H1 (cell line): ENCODE measurements at regions not wholly inside any gene's neighbourhood (a gene's known extent, or its start where the extent isn't known, plus 50 kb on each side); places are given as distances from the start of the nearest gene placed in this dataset.

Experiments used
- CTCF ChIA-PET: fragments of 300-600 bp; sonication (Branson Sonifier 250); formaldehyde crosslinking; loops from one replicate; lab custom pipeline; 2021; ENCODE audit not compliant: partially characterized antibody; lab: Charles Lee
- POLR2A ChIA-PET: fragments of 300-600 bp; sonication (Branson Sonifier 250); formaldehyde crosslinking; loops from one replicate; lab custom pipeline; 2021; ENCODE audit warnings: inconsistent platforms; ENCODE audit not compliant: partially characterized antibody; lab: Charles Lee
- DNase-seq, 2 experiments: peaks; one replicate each; pipeline versions ENCODE4 v3.0.0 to v3.0.0-alpha.2; 2010 to 2022; ENCODE audit warnings: low spot score in 2 of 2, low read depth in 1 of 2, mixed read lengths in 1 of 2
- FAIRE-seq: peaks from 2 replicates; lab custom pipeline; 2011; peaks lifted over from hg19 to GRCh38; lab: Jason Lieb, UNC
- H2AFZ ChIP-seq: 2 replicates; pipeline ENCODE4 v1.8.1; 2012; ENCODE audit warnings: low read length, inconsistent platforms
- H2AK5ac ChIP-seq: 2 replicates; pipeline ENCODE4 v1.6.1; 2013; ENCODE audit warnings: low read depth, low read length
- H2BK120ac ChIP-seq: replicated peaks from 2 replicates; pipeline ENCODE3; 2013; ENCODE audit warnings: low read depth, low read length, inconsistent platforms
- H2BK12ac ChIP-seq: 2 replicates; pipeline ENCODE4 v1.6.1; 2013; ENCODE audit warnings: low read depth, low read length
- H2BK15ac ChIP-seq: 2 replicates; pipeline ENCODE4 v1.6.1; 2013; ENCODE audit warnings: low read length
- H2BK20ac ChIP-seq: 2 replicates; pipeline ENCODE4 v1.6.1; 2013; ENCODE audit warnings: low read length
- H2BK5ac ChIP-seq: 2 replicates; pipeline ENCODE4 v1.6.1; 2013; ENCODE audit warnings: low read depth, low read length
- H3K14ac ChIP-seq: 2 replicates; pipeline ENCODE4 v1.6.1; 2013; ENCODE audit warnings: inconsistent platforms; ENCODE audit not compliant: insufficient read length
- H3K18ac ChIP-seq: 2 replicates; pipeline ENCODE4 v1.6.1; 2013; ENCODE audit warnings: low read length; ENCODE audit errors: extremely low read depth
- H3K23ac ChIP-seq: 2 replicates; pipeline ENCODE4 v1.6.1; 2013; ENCODE audit warnings: inconsistent platforms; ENCODE audit not compliant: insufficient read length
- H3K23me2 ChIP-seq: 2 replicates; pipeline ENCODE4 v1.6.1; 2013; ENCODE audit warnings: low read depth, low read length
- H3K27ac ChIP-seq: 2 replicates; pipeline ENCODE4 v1.6.1; 2011; ENCODE audit warnings: low read depth, low read length, inconsistent platforms
- H3K27me3 ChIP-seq, 4 experiments: replicated peaks in 1 of 4; 1 replicate in 1 of 4; 2 replicates in 3 of 4; pipeline versions ENCODE4 v1.6.1 to v1.8.1; 2011 to 2013; ENCODE audit warnings: low read length in 3 of 4, mild to moderate bottlenecking in 3 of 4, inconsistent platforms in 2 of 4, mixed read lengths in 2 of 4, moderate library complexity in 1 of 4; ENCODE audit not compliant: control insufficient read depth in 3 of 4, insufficient read depth in 3 of 4; ENCODE audit errors: extremely low read depth in 1 of 4
- H3K36me3 ChIP-seq, 4 experiments: 2 replicates each; pipeline versions ENCODE4 v1.6.1 to v1.8.1; 2011 to 2013; ENCODE audit warnings: mild to moderate bottlenecking in 4 of 4, low read length in 3 of 4, moderate library complexity in 2 of 4, control low read depth in 1 of 4, inconsistent platforms in 1 of 4; ENCODE audit not compliant: insufficient read depth in 4 of 4, control insufficient read depth in 2 of 4
- H3K4ac ChIP-seq: replicated peaks from 2 replicates; pipeline ENCODE3; 2013; ENCODE audit warnings: low read length, low read depth, mixed read lengths, inconsistent platforms; ENCODE audit not compliant: insufficient read length
- H3K4me1 ChIP-seq, 4 experiments: replicated peaks in 1 of 4; 1 replicate in 1 of 4; 2 replicates in 3 of 4; pipeline versions ENCODE4 v1.6.1 to v1.8.1; 2011 to 2013; ENCODE audit warnings: low read length in 3 of 4, inconsistent platforms in 2 of 4, mixed read lengths in 1 of 4; ENCODE audit not compliant: insufficient read depth in 4 of 4, control insufficient read depth in 3 of 4
- H3K4me2 ChIP-seq, 2 experiments: 2 replicates each; pipeline versions ENCODE4 v1.6.1 to v1.8.1; 2011 to 2013; ENCODE audit warnings: low read depth in 2 of 2, low read length in 2 of 2, control low read depth in 1 of 2, inconsistent platforms in 1 of 2, mild to moderate bottlenecking in 1 of 2; ENCODE audit not compliant: insufficient read depth in 1 of 2
- H3K4me3 ChIP-seq, 4 experiments: fragments of 200-600, 300-600 bp in 1 of 4; sonication (generic), shearing (Covaris generic), sonication (Bioruptor Twin) in 1 of 4; 2 replicates each; pipeline versions ENCODE4 v1.5.1 to v1.8.1; 2011 to 2016; ENCODE audit warnings: low read length in 4 of 4, low read depth in 3 of 4, control low read depth in 2 of 4, inconsistent platforms in 2 of 4, mild to moderate bottlenecking in 2 of 4, mixed read lengths in 1 of 4, moderate library complexity in 1 of 4; ENCODE audit not compliant: insufficient read depth in 2 of 4; ENCODE audit errors: extremely low read depth in 1 of 4
- H3K56ac ChIP-seq: replicated peaks from 2 replicates; pipeline ENCODE3; 2013; ENCODE audit warnings: low read depth, mild to moderate bottlenecking, mixed read lengths, low read length, inconsistent platforms; ENCODE audit not compliant: insufficient read length
- H3K79me1 ChIP-seq: 2 replicates; pipeline ENCODE4 v1.6.1; 2013; ENCODE audit warnings: low read depth, low read length, control low read depth
- H3K79me2 ChIP-seq, 2 experiments: 2 replicates each; pipeline versions ENCODE4 v1.6.1 to v1.8.1; 2012 to 2013; ENCODE audit warnings: low read length in 2 of 2, mild to moderate bottlenecking in 2 of 2, inconsistent platforms in 1 of 2; ENCODE audit not compliant: insufficient read depth in 2 of 2, control insufficient read depth in 1 of 2
- H3K9ac ChIP-seq, 4 experiments: replicated peaks in 1 of 4; 1 replicate in 1 of 4; 2 replicates in 3 of 4; pipeline versions ENCODE4 v1.6.1 to v1.8.1; 2011 to 2013; ENCODE audit warnings: low read depth in 3 of 4, low read length in 3 of 4, control low read depth in 2 of 4, mild to moderate bottlenecking in 2 of 4, moderate library complexity in 2 of 4, inconsistent platforms in 1 of 4; ENCODE audit errors: extremely low read depth in 1 of 4
- H3K9me3 ChIP-seq, 2 experiments: 2 replicates each; pipeline versions ENCODE4 v1.6.1 to v1.8.1; 2012 to 2013; ENCODE audit warnings: mild to moderate bottlenecking in 2 of 2, moderate library complexity in 2 of 2, control low read depth in 1 of 2, inconsistent platforms in 1 of 2, low read depth in 1 of 2, low read length in 1 of 2, mixed read lengths in 1 of 2; ENCODE audit not compliant: insufficient read depth in 2 of 2
- H4K20me1 ChIP-seq, 2 experiments: replicated peaks in 1 of 2; 2 replicates each; pipeline versions ENCODE3 to v1.8.1; 2011 to 2013; ENCODE audit warnings: inconsistent platforms in 2 of 2, low read length in 2 of 2, mild to moderate bottlenecking in 1 of 2; ENCODE audit not compliant: insufficient read depth in 2 of 2, control insufficient read depth in 1 of 2
- H4K5ac ChIP-seq: 2 replicates; pipeline ENCODE4 v1.6.1; 2013; ENCODE audit warnings: low read length, low read depth, mixed read lengths, inconsistent platforms; ENCODE audit not compliant: insufficient read length
- H4K8ac ChIP-seq: 2 replicates; pipeline ENCODE4 v1.8.0; 2013; ENCODE audit warnings: mild to moderate bottlenecking, moderate library complexity, low read length, inconsistent platforms; ENCODE audit not compliant: insufficient read depth; ENCODE audit errors: extremely low read depth
- H4K91ac ChIP-seq: replicated peaks from 2 replicates; pipeline ENCODE3; 2013; ENCODE audit warnings: low read length, mixed read lengths, inconsistent platforms; ENCODE audit not compliant: insufficient read length
- ATF2 ChIP-seq: IDR thresholded peaks from 2 replicates; pipeline ENCODE4 v1.6.1; 2012; ENCODE audit warnings: low read length, inconsistent platforms
- ATF3 ChIP-seq: IDR thresholded peaks from 2 replicates; pipeline ENCODE4 v1.6.1; 2011; ENCODE audit warnings: low read depth, mild to moderate bottlenecking, low read length; ENCODE audit not compliant: insufficient read depth
- BACH1 ChIP-seq: IDR thresholded peaks from 2 replicates; pipeline ENCODE4 v1.6.1; 2012; ENCODE audit warnings: low read length, improper control_type of control experiment
- BRCA1 ChIP-seq: IDR thresholded peaks from 2 replicates; pipeline ENCODE4 v1.6.1; 2012; ENCODE audit warnings: low read depth, low read length, improper control_type of control experiment
- CREB1 ChIP-seq: IDR thresholded peaks from 2 replicates; pipeline ENCODE4 v1.6.1; 2012; ENCODE audit warnings: inconsistent platforms
- GTF2F1 ChIP-seq: IDR thresholded peaks from 2 replicates; pipeline ENCODE4 v1.6.1; 2012; ENCODE audit warnings: low read depth, low read length, improper control_type of control experiment, borderline replicate concordance
- KDM4A ChIP-seq: IDR thresholded peaks from one replicate; pipeline ENCODE4 v1.7.1; 2012; ENCODE audit warnings: low read depth, mild to moderate bottlenecking, moderate library complexity, low read length, inconsistent platforms; ENCODE audit not compliant: severe bottlenecking
- NANOG ChIP-seq: IDR thresholded peaks from 2 replicates; pipeline ENCODE4 v1.6.1; 2011; ENCODE audit warnings: low read length, low read depth, mild to moderate bottlenecking, inconsistent platforms; ENCODE audit not compliant: insufficient read depth, poor library complexity, severe bottlenecking
- NRF1 ChIP-seq: IDR thresholded peaks from 2 replicates; pipeline ENCODE4 v1.6.1; 2011; ENCODE audit warnings: mild to moderate bottlenecking, low read depth, low read length, improper control_type of control experiment
- POLR2AphosphoS5 ChIP-seq: IDR thresholded peaks from 2 replicates; pipeline ENCODE4 v1.6.1; 2011; ENCODE audit warnings: low read depth, low read length
- SP2 ChIP-seq: IDR thresholded peaks from 2 replicates; pipeline ENCODE4 v1.6.1; 2012; ENCODE audit warnings: mild to moderate bottlenecking, low read length, inconsistent platforms
- whole genome bisulfite sequencing, 2 experiments: shearing (Covaris generic) in 1 of 2; methylation state at CpG; one replicate each; pipeline versions ENCODE4 v1.1.6 to v1.1.7; 2013 to 2015; ENCODE audit warnings: low lambda C conversion rate in 2 of 2, mixed read lengths in 2 of 2, inconsistent platforms in 1 of 2, low coverage in 1 of 2, missing lambda C conversion rate in 1 of 2; ENCODE audit not compliant: insufficient replicate concordance in 2 of 2, insufficient coverage in 1 of 2, insufficient read length in 1 of 2; ENCODE audit errors: extremely low coverage in 1 of 2, missing lambda C conversion rate in 1 of 2; 5-methylcytosine and 5-hydroxymethylcytosine counted together

GRCh38 chr7:91767820-91768219 is 112.7 kb downstream of the MTERF1 start:
- no peaks in the 10 kb centered on the region for H4K20me1 ChIP-seq
- H3K18ac ChIP-seq, result no peak overlapping the region
- no peaks in the 10 kb centered on the region for H3K36me3 ChIP-seq
- no peak overlapping the region for H3K14ac ChIP-seq
- no peak for DNase-seq
- no peak overlapping the region for H3K23ac ChIP-seq
- no peak overlapping the region for H4K91ac ChIP-seq
- H2BK5ac ChIP-seq, result no peak overlapping the region
- no peak overlapping the region for H2BK12ac ChIP-seq
- FAIRE-seq, result no peak
- H3K27me3 ChIP-seq, result no peaks in the 10 kb centered on the region
- peak overlapping the region; percentile 45; the same call in 1 of the 2 replicates for H4K8ac ChIP-seq
- H2AK5ac ChIP-seq, result no peak overlapping the region
- WGBS, 2 experiments, result 77% methylated on average over 6 of the region's 10 CpGs; no CpG with 5 or more reads in 1 of the 2 experiments
- POLR2A ChIA-PET, result no interaction called here
- H2AFZ ChIP-seq, result peak overlapping the region; percentile 57; the same call in 1 of the 2 replicates
- no peaks in the 10 kb centered on the region for H3K23me2 ChIP-seq
- H2BK120ac ChIP-seq, result no peak overlapping the region
- no peaks in the 10 kb centered on the region for H3K79me1 ChIP-seq
- no peak overlapping the region for H4K5ac ChIP-seq
- H3K79me2 ChIP-seq, result no peaks in the 10 kb centered on the region
- no peak overlapping the region for H2BK20ac ChIP-seq
- H3K27ac ChIP-seq, result no peak overlapping the region
- no peak overlapping the region for H2BK15ac ChIP-seq
- no peak overlapping the region for H3K4me2 ChIP-seq
- no peaks in the 10 kb centered on the region for H3K4me1 ChIP-seq
- H3K4ac ChIP-seq, result no peak overlapping the region
- H3K9ac ChIP-seq, result no peak overlapping the region
- no peak overlapping the region for H3K56ac ChIP-seq
- 0 out of 4 replicates have a peak, but pooled peaks cover 0 to 2% of the 10 kb centered on the region in 2 experiments for H3K9me3 ChIP-seq
- CTCF ChIA-PET, result no interaction called here
- no peak overlapping the region for H3K4me3 ChIP-seq
- TF ChIP-seq GTF2F1, result no peak
- TF ChIP-seq POLR2AphosphoS5, result no peak
- no peak for TF ChIP-seq BRCA1
- no peak for TF ChIP-seq ATF3
- no peak for TF ChIP-seq NANOG
- TF ChIP-seq ATF2, result no peak
- no peak for TF ChIP-seq NRF1
- TF ChIP-seq KDM4A, result no peak
- TF ChIP-seq SP2, result no peak
- no peak for TF ChIP-seq BACH1
- no peak for TF ChIP-seq CREB1
